ENCODE measurements at regions not wholly inside any gene's neighbourhood (a gene's known extent, or its start where the extent isn't known, plus 50 kb on each side); places are given as distances from the start of the nearest gene placed in this dataset.
"Not testable (repeated sequence)": the region's sequence is repeated elsewhere in the genome, so short reads cannot be mapped to it uniquely, and the experiment has no call there.

DNA sequence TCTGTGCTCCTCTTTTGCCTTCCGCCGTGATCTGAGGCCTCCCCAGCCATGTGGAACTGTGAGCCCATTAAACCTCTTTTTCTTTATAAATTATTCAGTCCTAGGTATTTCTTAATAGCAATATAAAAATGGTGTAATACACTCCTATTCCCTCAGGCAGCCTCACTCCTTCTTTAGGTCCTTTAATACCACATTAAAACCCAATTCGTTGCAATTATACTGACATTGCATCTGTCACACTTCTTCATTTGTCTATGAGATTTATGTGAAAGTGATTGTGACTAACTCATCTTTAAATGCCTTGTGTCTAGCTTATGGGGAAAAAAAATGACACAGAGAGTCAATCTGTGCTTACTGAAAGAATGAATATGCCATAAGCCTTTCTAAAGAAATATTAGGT, 1035.2 kb upstream of the SLIT2 start:
- Histone ChIP-seq H3K9me3 (ENCODE audit: control insufficient read depth in 2 of 2, low read length in 2 of 2) (no peaks in the 10 kb centered on the region), H3K4me1 (ENCODE audit: control insufficient read depth, insufficient read depth, low read length) (no peaks in the 10 kb centered on the region), H3K36me3 (ENCODE audit: control insufficient read depth in 2 of 2, insufficient read depth in 2 of 2, low read length in 2 of 2) (no peaks in the 10 kb centered on the region), H3K27ac (ENCODE audit: low read length) (no peak overlapping the region), H3K4me3 (ENCODE audit: low read length in 2 of 2) (no peak overlapping the region), H3K9ac (ENCODE audit: low read length in 2 of 2) (no peak overlapping the region), H3K27me3 (ENCODE audit: control insufficient read depth in 1 of 2, insufficient read depth in 2 of 2, low read length in 2 of 2) (no peaks in the 10 kb centered on the region)

DNA sequence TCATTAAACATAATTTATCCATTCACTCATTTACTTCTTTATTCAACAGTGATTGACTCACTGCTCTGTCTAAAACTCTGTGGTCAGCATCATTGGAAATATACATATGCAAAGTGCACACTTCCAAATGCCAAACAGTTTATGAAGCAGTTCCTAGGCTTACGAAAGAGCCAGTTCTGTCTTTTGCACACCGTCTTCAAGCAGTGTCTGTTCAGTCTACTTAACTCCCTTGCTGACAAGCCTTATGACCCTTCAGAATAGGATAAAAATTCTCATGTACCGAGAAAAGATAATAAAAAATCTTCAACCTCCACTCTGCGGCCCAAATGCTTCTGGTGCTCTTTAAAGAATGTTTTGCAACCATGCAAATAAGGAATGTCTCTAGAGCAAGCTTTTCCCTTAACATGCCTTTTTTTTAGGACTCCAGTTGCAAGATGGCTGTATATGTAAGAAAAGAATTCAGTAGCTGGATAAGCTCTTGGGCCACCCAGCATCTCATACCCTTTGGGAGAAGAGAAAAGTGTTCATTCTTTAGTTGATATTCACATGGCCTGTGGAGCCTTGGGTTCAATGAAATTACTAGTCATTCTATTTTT, 1037.0 kb upstream of the SLIT2 start:
- Histone ChIP-seq H3K9me3 (ENCODE audit: control insufficient read depth in 2 of 2, low read length in 2 of 2) (no peaks in the 10 kb centered on the region), H3K9ac (ENCODE audit: low read length in 2 of 2) (no peak overlapping the region), H3K4me3 (ENCODE audit: low read length in 2 of 2) (no peak overlapping the region), H3K27ac (ENCODE audit: low read length) (no peak overlapping the region), H3K36me3 (ENCODE audit: control insufficient read depth in 2 of 2, insufficient read depth in 2 of 2, low read length in 2 of 2) (no peaks in the 10 kb centered on the region), H3K4me1 (ENCODE audit: control insufficient read depth, insufficient read depth, low read length) (no peaks in the 10 kb centered on the region), H3K27me3 (ENCODE audit: control insufficient read depth in 1 of 2, insufficient read depth in 2 of 2, low read length in 2 of 2) (no peaks in the 10 kb centered on the region)

- Histone ChIP-seq H3K27me3 (ENCODE audit: control insufficient read depth in 1 of 2, insufficient read depth in 2 of 2, low read length in 2 of 2) (no peaks in the 10 kb centered on the region), H3K4me3 (ENCODE audit: low read length in 2 of 2) (no peak overlapping the region), H3K27ac (ENCODE audit: low read length) (no peak overlapping the region), H3K9me3 (ENCODE audit: control insufficient read depth in 2 of 2, low read length in 2 of 2) (no peaks in the 10 kb centered on the region), H3K9ac (ENCODE audit: low read length in 2 of 2) (no peak overlapping the region), H3K36me3 (ENCODE audit: control insufficient read depth in 2 of 2, insufficient read depth in 2 of 2, low read length in 2 of 2) (no peaks in the 10 kb centered on the region), H3K4me1 (ENCODE audit: control insufficient read depth, insufficient read depth, low read length) (no peaks in the 10 kb centered on the region)
Measured at GRCh38 chr4:19213388-19213787, 1038.3 kb upstream of the SLIT2 start.

DNA sequence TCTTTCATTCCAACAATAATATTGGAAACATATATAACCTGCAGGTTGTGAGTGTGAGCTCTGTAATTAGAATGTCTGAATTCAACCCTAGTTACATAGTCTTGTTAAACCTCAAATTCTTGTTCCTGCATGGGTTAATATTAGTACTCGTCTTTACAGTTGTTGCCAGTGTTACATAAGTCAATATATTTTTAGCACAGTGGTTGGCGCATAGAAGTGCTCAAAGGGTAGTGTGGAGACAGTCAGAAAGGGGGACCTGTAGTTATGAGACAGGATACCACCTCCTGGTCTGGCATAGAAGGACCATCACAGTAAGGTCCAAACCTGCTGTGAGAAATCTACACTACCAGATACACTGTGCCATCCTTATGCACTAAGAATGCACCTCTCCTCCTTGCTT, 1045.9 kb upstream of the SLIT2 start:
- no peak overlapping the region for H3K27ac ChIP-seq (ENCODE audit: low read length)
- no peak overlapping the region for H3K4me3 ChIP-seq (ENCODE audit: low read length in 2 of 2)
- H3K27me3 ChIP-seq (ENCODE audit: control insufficient read depth in 1 of 2, insufficient read depth in 2 of 2, low read length in 2 of 2), result no peaks in the 10 kb centered on the region
- H3K9me3 ChIP-seq (ENCODE audit: control insufficient read depth in 2 of 2, low read length in 2 of 2), result no peaks in the 10 kb centered on the region
- H3K9ac ChIP-seq (ENCODE audit: low read length in 2 of 2), result no peak overlapping the region
- H3K4me1 ChIP-seq (ENCODE audit: control insufficient read depth, insufficient read depth, low read length), result no peaks in the 10 kb centered on the region
- no peaks in the 10 kb centered on the region for H3K36me3 ChIP-seq (ENCODE audit: control insufficient read depth in 2 of 2, insufficient read depth in 2 of 2, low read length in 2 of 2)

- not testable (repeated sequence) for H3K27me3 ChIP-seq (ENCODE audit: control insufficient read depth in 1 of 2, insufficient read depth in 2 of 2, low read length in 2 of 2); H3K4me1 ChIP-seq (ENCODE audit: control insufficient read depth, insufficient read depth, low read length); H3K4me3 ChIP-seq (ENCODE audit: low read length in 2 of 2); H3K36me3 ChIP-seq (ENCODE audit: control insufficient read depth in 2 of 2, insufficient read depth in 2 of 2, low read length in 2 of 2); H3K27ac ChIP-seq (ENCODE audit: low read length); H3K9me3 ChIP-seq (ENCODE audit: control insufficient read depth in 2 of 2, low read length in 2 of 2); H3K9ac ChIP-seq (ENCODE audit: low read length in 2 of 2)
Measured at GRCh38 chr4:19197838-19198237, 1053.9 kb upstream of the SLIT2 start.

GRCh38 chr4:19195696-19196095, 1056.0 kb upstream of the SLIT2 start:
- Histone ChIP-seq H3K4me1 (ENCODE audit: control insufficient read depth, insufficient read depth, low read length) (no peaks in the 10 kb centered on the region), H3K4me3 (ENCODE audit: low read length in 2 of 2) (no peak overlapping the region), H3K9me3 (ENCODE audit: control insufficient read depth in 2 of 2, low read length in 2 of 2) (no peaks in the 10 kb centered on the region), H3K9ac (ENCODE audit: low read length in 2 of 2) (no peak overlapping the region), H3K27ac (ENCODE audit: low read length) (no peak overlapping the region), H3K36me3 (ENCODE audit: control insufficient read depth in 2 of 2, insufficient read depth in 2 of 2, low read length in 2 of 2) (no peaks in the 10 kb centered on the region), H3K27me3 (ENCODE audit: control insufficient read depth in 1 of 2, insufficient read depth in 2 of 2, low read length in 2 of 2) (no peaks in the 10 kb centered on the region)

GRCh38 chr4:19194672-19195071, 1057.0 kb upstream of the SLIT2 start:
- Histone ChIP-seq H3K9ac (ENCODE audit: low read length in 2 of 2) (no peak overlapping the region), H3K9me3 (ENCODE audit: control insufficient read depth in 2 of 2, low read length in 2 of 2) (no peaks in the 10 kb centered on the region), H3K36me3 (ENCODE audit: control insufficient read depth in 2 of 2, insufficient read depth in 2 of 2, low read length in 2 of 2) (no peaks in the 10 kb centered on the region), H3K27ac (ENCODE audit: low read length) (no peak overlapping the region), H3K27me3 (ENCODE audit: control insufficient read depth in 1 of 2, insufficient read depth in 2 of 2, low read length in 2 of 2) (no peaks in the 10 kb centered on the region), H3K4me1 (ENCODE audit: control insufficient read depth, insufficient read depth, low read length) (no peaks in the 10 kb centered on the region), H3K4me3 (ENCODE audit: low read length in 2 of 2) (no peak overlapping the region)

DNA sequence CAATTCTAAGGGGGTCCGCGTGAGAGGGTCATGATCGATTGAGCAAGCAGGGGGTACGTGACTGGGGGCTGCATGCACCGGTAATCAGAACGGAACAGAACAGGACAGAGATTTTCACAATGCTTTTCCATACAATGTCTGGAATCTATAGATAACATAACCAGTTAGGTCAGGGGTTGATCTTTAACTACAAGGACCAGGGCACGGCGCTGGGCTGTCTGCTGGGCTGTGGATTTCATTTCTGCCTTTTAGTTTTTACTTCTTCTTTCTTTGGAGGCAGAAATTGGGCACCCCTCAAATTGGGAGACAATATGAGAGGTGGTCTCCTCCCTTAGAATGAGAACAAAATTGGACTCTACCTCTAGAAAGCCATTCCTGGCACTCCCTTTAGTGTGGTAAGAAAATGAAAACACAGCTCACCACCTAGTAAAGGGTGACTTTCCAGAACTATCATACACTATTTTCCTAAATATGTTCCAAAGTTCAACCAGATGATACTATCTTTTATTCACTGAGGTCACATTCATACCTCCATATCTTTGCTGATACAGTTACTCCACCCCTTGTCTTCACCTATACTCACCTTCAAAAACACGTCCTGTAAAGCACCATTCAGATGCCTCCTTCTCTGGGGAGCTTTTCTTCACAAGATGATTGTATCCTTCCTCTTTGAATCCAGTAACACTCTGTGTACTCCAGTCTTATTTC, 1058.3 kb upstream of the SLIT2 start:
- H3K4me1 ChIP-seq (ENCODE audit: control insufficient read depth, insufficient read depth, low read length), result no peaks in the 10 kb centered on the region
- H3K27me3 ChIP-seq (ENCODE audit: control insufficient read depth in 1 of 2, insufficient read depth in 2 of 2, low read length in 2 of 2), result no peaks in the 10 kb centered on the region
- no peak overlapping the region for H3K4me3 ChIP-seq (ENCODE audit: low read length in 2 of 2)
- no peaks in the 10 kb centered on the region for H3K9me3 ChIP-seq (ENCODE audit: control insufficient read depth in 2 of 2, low read length in 2 of 2)
- H3K27ac ChIP-seq (ENCODE audit: low read length), result no peak overlapping the region
- H3K36me3 ChIP-seq (ENCODE audit: control insufficient read depth in 2 of 2, insufficient read depth in 2 of 2, low read length in 2 of 2), result no peaks in the 10 kb centered on the region
- H3K9ac ChIP-seq (ENCODE audit: low read length in 2 of 2), result no peak overlapping the region

- H3K27ac ChIP-seq (ENCODE audit: low read length), result no peak overlapping the region
- no peaks in the 10 kb centered on the region for H3K9me3 ChIP-seq (ENCODE audit: control insufficient read depth in 2 of 2, low read length in 2 of 2)
- no peak overlapping the region for H3K9ac ChIP-seq (ENCODE audit: low read length in 2 of 2)
- no peak overlapping the region for H3K4me3 ChIP-seq (ENCODE audit: low read length in 2 of 2)
- H3K27me3 ChIP-seq (ENCODE audit: control insufficient read depth in 1 of 2, insufficient read depth in 2 of 2, low read length in 2 of 2), result no peaks in the 10 kb centered on the region
- no peaks in the 10 kb centered on the region for H3K4me1 ChIP-seq (ENCODE audit: control insufficient read depth, insufficient read depth, low read length)
- no peaks in the 10 kb centered on the region for H3K36me3 ChIP-seq (ENCODE audit: control insufficient read depth in 2 of 2, insufficient read depth in 2 of 2, low read length in 2 of 2)
Measured at GRCh38 chr4:19191979-19192650, 1059.6 kb upstream of the SLIT2 start.

DNA sequence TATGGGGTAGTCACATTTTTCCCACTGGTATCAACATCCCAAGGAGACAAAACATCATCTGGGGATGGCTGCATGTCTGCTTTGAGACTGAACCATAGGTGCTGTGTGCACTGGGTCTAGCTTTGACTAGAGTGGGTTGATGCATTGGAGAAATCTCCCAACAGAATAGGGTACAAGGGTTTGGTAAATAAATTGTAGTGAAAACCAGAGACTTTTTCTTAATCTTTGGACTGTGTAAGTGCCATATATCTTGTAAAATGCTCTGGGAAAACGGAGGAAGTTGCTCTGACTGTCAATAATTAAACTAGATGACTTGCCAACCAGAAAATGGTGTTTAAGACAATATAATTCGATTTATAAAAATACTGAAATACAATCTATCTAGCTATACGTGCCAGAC, 1064.0 kb upstream of the SLIT2 start:
- H3K36me3 ChIP-seq (ENCODE audit: control insufficient read depth in 2 of 2, insufficient read depth in 2 of 2, low read length in 2 of 2), result no peaks in the 10 kb centered on the region
- H3K4me3 ChIP-seq (ENCODE audit: low read length in 2 of 2), result no peak overlapping the region

GRCh38 chr4:19187096-19187495, 1064.6 kb upstream of the SLIT2 start:
- Histone ChIP-seq H3K4me1 (ENCODE audit: control insufficient read depth, insufficient read depth, low read length) (no peaks in the 10 kb centered on the region), H3K9me3 (ENCODE audit: control insufficient read depth in 2 of 2, low read length in 2 of 2) (no peaks in the 10 kb centered on the region), H3K4me3 (ENCODE audit: low read length in 2 of 2) (no peak overlapping the region), H3K9ac (ENCODE audit: low read length in 2 of 2) (no peak overlapping the region), H3K36me3 (ENCODE audit: control insufficient read depth in 2 of 2, insufficient read depth in 2 of 2, low read length in 2 of 2) (no peaks in the 10 kb centered on the region), H3K27ac (ENCODE audit: low read length) (no peak overlapping the region), H3K27me3 (ENCODE audit: control insufficient read depth in 1 of 2, insufficient read depth in 2 of 2, low read length in 2 of 2) (no peaks in the 10 kb centered on the region)

More for the DNA sequence above, 1064.0 kb upstream of the SLIT2 start:
- Histone ChIP-seq H3K27ac (ENCODE audit: low read length) (no peak overlapping the region), H3K9me3 (ENCODE audit: control insufficient read depth in 2 of 2, low read length in 2 of 2) (no peaks in the 10 kb centered on the region), H3K27me3 (ENCODE audit: control insufficient read depth in 1 of 2, insufficient read depth in 2 of 2, low read length in 2 of 2) (no peaks in the 10 kb centered on the region), H3K9ac (ENCODE audit: low read length in 2 of 2) (no peak overlapping the region), H3K4me1 (ENCODE audit: control insufficient read depth, insufficient read depth, low read length) (no peaks in the 10 kb centered on the region)
